ENCODE measurements at regions not wholly inside any gene's neighbourhood (a gene's known extent, or its start where the extent isn't known, plus 50 kb on each side); places are given as distances from the start of the nearest gene placed in this dataset.
"Not testable (repeated sequence)": the region's sequence is repeated elsewhere in the genome, so short reads cannot be mapped to it uniquely, and the experiment has no call there.

DNA sequence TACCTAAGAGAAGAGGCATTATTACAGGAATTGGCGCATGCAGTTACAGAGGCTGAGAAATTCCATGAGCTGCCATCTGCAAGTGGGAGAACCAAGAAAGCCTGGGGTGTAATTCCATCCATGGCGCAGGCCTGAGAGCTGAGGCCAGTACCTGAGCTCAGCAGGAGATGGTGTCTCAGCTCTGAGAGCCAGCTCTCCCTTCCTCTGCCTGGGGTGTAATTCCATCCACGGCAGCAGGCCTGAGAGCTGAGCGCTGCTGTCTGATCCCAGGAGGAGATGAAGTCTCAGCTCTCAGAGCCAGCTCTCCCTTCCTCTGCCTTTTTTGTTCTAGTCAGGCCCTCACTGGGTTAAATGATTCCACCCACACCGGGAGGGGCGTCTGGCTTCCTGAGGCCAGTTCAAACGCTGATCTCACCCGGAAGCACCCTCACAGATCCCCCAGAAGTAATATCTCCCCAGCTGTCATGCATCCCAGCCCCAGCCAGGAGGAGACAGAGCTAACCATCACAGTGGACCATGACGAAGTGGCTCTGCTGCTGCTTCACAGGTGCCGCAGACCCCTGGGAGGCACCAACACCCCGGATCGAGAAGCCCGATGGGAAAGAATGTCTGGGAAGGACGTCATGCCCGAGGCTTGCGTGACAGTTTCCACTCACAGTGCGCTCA lies 4454.9 kb upstream of the TPTE start:
- not testable (repeated sequence) for DNase-seq

DNA sequence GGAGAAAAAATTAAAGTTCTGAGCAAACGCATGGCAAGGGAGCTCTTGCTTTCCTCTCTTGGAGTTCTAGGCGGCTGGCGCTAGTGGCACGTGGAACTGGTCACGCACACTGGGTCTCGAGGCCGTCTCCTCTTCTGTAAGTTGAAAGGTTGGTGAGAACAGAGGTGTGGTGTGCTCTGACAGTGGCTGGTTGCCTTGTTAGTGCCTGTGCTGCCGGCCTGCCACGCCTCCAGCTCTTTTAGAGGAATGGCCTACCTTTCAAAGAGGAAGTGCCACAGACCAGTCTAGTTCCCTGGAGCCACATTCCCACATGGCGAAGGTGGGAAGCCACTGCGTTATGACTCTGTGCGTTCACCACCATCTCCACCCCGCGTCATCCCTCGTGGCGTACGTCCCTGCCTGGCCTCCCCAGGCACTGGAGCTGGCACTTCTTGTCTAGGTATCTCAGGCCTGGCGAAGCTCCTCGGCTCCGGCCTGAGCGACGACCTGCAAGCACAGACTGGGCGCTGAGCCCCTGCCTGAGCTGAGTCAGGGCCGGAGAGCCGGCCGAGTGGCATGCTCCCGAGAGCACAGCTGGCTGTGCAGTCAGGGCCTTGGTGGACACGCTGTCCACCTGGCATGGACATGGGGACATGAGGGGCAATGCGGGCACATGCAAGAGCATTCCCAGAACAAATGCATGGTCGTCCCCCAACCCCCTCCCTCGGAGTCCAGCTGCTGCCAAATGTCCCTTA lies 4453.1 kb upstream of the TPTE start:
- not testable (repeated sequence) for DNase-seq

DNA sequence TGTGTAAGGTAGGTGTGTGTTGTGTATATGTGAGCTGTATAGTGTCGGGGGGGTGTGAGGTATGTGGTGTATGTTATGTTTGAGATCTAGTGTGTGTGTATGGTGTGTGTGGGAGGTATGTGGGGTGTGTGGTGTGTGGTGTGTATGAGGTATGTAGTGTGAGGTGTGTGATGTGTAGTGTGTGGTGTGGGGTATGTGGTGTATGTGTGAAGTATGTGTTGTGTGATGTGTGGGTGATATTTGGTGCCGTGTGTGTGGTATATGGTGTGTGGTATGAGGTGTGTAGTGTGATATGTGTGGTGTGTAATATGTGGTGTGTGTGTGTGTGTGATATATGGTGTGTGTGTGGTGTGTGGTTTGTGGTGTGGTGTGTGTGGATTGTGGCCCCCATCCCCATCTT lies 4451.2 kb upstream of the TPTE start:
- not testable (repeated sequence) for DNase-seq

DNA sequence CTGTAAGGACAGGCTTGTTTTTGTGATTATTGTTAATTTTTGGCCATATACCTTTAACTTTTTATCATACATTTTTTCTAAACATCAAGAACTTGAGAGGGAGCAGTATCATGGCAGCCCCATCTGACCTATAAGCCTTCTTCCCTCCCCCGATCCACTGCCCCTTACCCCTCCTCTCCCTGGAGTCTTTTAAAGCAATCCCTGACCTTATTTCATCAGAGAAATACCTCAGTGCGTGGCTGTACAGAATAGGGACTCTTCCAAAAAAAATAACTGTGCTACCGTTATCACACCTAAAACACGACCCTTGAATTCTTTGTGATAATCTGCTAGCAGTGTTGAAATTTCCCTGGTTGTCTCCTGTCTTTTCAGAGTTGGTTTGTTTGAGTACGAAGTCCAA lies 4448.7 kb upstream of the TPTE start:
- DNase-seq: not testable (repeated sequence)

DNA sequence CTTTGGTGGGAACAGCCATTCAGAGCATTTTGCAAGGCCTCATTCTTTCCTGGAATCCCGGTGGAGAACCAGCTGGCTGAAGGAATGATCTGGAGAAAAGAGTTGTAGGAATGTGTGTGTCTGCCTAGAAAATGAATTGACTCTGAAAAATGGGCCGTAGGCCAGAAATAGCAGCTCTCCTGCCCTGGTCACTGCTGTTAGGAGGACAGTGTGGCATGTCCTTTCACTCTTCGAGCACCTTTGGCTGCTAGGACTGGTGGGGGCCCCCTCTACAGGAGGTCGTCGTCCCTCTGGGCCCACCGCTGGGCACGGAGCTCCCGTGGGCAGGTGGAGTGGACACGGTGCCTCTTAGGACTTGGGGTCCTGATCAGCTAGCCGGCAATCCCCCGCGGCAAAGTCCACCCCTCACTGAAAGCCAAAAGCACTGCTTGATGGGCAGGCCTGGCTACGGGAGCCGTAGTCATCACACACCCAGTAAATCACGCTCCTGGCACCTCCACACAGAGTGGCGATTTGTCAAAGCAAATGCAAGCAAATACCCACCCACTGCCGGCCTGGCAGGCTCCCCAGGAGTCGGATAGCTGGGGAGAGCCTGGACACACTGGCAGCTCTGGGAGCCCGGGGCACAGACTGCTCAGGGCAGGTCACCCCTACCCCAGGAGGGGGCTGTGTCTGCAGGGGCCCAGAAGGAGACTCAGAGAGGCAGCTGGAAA lies 4447.2 kb upstream of the TPTE start:
- not testable (repeated sequence) for DNase-seq

DNA sequence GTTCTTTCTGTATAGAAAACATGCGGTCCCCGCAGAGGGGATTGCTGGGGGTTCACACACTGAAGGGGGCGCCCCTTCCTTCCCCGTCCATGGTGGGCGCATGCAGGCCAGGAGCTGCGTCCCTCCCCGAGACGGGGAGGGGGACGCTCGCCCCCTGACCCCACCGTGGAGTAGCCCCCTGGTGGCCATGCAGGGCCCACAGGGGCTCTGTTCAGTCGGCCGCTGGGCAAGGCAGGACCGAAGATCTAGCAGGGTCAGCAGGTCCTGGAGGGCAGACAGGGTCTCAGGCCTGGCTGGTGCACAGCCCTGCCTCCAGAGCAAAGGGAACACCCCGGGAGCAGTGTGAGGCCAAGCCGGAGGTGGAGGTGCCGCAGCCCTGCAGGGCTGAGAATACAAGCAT lies 4446.4 kb upstream of the TPTE start:
- not testable (repeated sequence) for DNase-seq

DNA sequence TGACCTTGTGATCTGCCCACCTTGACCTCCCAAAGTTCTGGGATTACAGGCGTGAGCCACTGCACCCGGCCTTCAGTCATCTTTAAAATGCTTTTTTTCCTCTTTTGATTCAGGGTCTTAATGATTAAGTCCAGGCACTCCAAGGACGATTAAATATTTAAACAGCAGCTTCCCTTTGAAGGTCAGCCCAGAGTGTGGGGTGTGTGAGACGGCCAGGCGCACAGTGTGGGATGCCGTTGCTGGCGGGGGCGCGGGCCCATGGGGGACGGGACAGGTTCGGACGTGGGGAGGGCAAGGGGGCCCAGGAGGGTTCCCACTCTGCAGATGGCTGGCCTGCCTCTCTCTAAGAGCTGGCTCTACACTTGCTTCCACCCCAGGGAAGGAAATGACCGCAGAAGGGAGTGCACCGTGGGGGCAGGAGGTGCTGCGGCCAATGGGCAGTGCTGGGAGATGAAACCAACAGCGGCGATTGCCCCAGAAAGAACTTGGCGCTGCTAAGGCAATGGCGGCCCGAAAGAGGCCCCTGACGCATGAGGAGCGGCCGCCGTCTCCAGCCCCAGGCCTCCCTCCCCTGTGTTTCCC lies 4445.7 kb upstream of the TPTE start:
- DNase-seq: not testable (repeated sequence)

DNA sequence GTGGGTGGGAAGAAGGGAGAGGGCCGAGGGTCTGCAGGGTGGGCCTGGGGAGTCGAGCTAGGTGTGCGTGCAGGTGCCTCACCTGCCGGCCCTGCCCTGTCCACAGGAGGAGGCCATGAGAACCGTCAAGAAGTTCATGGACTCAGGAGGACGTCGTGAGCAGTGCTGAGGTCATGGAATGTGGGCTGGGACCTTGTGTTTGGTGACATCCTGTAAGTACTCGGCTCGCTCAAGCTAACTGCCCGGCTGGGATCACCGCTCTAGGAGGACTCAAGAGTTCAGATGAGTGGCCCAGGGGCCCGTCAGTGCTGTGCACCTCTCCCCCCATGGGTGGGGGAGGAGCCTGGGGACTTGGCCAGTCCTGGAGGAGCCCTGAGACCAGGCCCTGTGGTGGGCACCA lies 4444.0 kb upstream of the TPTE start:
- DNase-seq: not testable (repeated sequence)

DNA sequence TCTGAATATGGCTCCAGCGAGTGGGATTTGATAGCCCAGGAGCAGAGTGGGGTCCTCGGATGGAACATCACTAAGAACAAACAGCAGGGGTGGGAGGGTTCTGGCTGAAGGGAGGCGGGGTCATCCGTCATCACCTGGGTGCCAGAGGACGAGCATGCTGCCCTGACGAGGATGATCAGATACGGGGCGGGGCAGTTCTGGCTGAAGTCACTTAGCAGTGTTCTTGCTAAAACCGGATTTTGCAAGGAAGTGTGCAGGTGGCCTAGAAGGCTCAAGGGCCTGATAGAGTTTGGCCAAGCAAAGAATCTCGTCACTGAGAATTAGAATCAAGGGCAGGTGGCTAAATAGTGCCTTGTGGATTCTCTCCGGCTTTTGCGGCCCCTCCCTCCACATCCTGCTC lies 4442.5 kb upstream of the TPTE start:
- not testable (repeated sequence) for DNase-seq

DNA sequence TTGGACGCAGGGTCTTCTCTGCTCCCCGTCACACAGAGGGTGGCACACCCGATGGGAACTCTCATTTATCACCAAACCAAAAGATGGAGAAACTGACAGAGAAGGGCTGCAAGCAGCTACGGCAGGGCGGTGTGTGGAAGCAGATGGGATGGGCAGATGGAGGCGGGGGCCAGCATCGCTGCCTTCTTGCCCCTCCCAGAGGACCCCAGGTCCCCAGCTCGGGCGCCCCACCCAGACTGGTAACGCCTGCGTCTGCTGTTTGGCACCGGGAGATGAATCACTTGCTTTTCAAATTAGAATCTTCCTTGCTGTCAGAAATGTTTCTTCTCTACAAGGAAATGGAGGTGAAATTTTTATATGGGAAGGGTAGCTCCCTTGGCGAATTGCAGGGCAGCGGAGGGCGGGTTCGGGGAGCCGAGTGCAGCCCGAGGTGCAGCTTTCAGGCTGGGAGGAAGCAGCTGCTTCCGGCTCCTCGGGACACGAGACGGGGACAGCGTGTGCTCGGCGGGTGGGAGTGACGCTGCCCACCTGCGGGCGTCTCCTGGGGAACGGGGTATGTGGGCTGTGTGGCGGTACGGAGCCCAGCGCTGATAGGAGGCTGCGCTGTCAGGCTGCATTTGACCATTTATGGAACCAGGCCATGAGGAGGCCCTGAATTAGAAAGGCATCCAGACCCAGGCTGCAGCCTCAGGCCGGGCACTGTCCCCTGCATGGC lies 4440.3 kb upstream of the TPTE start:
- not testable (repeated sequence) for DNase-seq

DNA sequence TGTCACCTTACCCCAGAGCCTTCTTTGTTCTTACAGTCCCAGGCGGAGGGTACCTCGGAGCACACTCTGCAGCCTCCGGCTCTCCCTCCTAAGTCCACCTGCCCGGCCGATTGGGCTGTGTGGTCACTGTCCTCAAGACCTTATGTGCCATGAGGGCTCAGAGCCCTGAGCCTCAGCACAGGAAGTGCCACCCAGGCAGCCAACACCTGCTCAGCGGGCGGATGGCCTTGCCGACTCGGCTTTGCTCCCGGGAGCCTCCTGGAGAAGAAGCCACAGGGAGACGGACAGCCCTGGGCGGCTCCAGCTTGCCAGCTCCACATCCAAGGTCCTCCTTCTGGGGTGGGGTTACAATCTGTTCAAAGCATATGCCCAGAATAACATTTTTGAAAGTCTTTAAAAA lies 4439.2 kb upstream of the TPTE start:
- not testable (repeated sequence) for DNase-seq

DNA sequence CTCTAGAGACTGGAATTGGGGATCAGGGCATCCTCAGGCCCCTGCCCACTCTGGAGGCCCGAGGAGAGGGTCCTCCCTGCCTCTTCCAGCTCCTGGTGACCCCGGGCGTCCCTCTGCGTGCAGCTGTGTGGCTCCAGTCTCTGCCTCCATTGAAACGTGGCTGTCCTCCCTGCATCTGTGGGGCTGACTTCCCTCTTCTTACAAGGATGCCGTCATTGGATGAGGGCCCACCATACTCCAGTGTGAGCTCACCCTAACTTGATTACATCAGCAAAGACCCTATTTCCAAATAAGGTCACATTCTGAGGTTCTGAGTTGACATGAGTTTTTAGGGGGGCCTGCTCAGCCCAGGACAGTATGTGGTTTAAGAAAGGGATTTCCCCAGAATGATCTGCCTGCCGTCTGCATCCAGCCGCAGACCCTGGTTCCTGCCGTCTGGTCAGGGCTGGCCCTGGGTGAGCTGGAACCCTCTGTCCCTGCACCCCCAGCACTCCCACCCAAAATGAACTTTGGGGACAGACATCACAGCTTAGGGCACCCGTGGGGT lies 4437.7 kb upstream of the TPTE start:
- not testable (repeated sequence) for DNase-seq

DNA sequence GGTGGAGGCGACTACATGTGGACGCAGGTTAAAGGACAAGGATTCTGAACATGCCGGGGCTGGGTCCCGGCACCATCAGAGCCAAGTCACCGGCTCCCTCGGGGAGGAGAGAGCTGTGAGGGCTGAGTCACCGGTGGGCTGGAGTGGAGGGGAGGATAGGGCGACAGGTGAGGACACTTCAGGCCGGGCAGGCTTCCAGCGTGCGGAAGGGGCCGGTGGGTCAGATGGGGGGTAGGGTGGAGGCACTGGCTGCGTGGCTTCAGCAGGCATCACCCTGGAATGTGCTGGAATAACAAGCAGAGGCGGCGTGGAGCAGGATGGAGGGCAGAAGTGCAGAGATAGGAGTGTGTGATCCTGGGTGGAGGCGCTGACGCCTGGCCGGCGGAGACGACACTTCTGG lies 4435.3 kb upstream of the TPTE start:
- DNase-seq: not testable (repeated sequence)

DNA sequence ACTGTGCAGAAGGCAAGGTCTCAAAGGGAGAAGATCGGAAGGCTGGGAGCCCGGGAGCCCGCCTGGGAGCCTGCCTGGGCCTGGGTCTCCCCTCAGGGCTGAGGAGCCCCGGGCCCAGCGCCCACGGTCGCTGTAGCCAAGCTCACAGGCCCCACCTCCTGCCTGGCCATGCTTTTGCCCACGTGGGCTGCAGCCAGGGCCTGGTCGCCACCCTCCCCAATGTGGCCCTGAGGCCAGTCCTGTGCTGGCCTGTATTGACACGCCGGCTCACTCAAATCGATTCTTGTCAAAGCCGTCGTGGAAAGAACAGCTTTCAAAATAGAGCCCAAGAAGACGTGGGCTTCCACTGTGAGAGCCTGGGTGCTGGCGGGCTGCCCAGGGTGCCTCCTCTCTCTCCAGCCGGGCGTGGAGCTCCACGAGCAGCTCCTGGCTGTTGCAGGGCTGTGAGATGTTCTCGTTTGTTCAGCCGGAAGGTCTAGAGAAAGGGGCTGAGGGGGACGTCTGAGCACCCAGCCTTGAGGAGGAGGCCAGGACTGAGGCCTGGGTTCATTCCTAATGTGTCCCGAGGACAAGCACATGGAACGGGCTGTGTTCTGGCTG lies 4433.7 kb upstream of the TPTE start:
- DNase-seq: not testable (repeated sequence)

DNA sequence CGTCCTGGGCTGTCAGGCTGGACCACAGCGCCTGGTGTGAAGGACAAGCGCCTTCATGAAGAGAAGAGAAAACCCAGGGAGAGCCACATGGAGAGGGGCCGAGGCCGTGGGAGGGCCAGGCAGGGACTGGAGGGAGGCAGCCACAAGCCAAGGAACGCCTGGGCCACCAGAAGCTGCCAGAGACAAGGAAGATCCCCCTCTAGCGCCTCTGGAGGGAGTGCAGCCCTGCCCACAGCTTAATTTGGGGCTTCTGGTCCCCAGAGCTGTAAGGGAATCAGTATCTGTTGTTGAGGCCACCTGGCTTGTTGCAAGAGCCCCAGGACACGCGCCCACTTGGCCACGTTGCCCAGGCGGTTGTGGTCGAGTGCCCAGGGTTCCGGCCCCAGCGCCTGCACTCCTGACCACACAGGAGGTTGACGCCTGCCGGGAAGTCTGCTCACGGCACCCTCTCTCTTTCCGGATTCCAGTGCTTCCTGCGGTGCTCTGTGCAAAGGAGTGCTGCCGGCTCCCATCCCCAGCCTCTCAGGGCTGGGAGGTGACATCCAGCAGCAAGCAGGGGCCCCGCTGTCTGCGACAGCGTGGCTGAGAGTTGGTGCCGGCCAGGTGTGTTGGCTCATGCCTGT lies 4431.0 kb upstream of the TPTE start:
- DNase-seq: not testable (repeated sequence)

DNA sequence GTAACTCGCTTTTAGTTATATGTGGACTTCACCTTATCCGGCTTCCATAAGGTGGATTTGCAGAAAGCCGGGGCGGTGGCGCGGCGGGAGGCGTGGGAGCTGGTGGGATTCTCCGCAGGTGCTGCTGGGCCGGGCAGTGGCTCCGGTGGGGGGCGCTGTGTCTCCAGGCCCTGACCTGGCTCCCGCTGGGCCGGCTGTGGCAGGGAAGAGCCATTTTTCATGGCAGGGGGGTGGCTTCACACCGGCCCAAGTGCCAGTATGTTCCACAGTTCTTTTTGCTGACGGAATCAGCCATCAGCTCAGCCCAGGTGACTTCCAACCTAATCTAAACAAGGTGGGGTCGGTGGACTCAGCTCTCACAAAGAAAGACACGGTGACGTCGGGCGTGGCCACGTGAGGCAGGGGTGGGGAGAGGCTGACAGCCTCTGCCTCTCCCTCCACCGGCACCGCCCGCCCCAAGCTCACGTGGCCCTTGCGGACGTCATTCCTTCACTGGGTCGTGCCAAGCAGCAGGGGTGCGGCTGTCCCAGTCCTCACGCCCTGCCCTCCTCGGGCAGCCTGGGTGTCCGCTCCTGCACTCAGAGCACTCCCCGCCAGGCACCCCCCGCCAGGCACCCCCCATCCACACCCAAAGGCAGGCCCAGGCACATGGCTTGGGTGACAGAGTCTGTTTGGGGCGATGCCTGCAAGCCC lies 4429.9 kb upstream of the TPTE start:
- not testable (repeated sequence) for DNase-seq

DNA sequence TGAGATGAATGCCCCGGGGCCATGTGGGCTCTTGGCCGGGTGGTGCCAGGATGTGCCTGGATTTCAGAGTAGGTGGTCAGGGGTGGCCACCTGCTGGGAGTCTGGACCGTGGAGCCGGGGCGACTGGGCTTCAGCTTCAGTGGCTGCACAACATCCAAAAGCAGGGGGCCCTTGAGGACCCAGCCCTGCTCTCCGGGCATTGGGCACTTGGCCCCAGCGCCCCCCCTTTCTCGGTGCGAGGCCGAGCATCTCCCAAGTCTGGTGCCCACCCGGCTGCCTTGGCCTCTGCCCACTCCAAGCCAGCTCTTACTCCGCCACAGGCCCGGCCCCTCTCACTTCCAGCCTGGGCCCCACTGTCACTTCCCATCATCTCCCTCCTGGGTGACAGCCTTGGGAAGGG lies 4429.0 kb upstream of the TPTE start:
- not testable (repeated sequence) for DNase-seq

DNA sequence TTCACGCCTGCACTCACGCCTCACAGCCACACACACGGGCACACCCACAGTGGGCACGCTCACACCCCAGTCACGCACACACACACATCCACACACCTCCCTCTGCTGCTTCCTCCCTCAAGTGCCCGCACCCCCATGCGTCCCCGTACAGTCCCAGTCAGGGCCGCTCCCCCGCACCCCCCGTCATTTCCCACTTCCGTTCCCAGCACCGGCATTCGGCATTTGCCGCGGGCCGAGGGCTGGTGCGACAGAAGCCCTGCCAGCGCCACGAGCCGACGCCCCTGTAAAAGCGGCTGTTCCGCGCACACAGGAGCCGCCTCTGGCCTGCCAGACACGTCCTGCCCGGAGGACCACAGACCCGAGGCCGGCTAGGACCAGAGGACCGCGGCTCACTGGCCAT lies 4428.0 kb upstream of the TPTE start:
- peak; percentile 35 for DNase-seq

DNA sequence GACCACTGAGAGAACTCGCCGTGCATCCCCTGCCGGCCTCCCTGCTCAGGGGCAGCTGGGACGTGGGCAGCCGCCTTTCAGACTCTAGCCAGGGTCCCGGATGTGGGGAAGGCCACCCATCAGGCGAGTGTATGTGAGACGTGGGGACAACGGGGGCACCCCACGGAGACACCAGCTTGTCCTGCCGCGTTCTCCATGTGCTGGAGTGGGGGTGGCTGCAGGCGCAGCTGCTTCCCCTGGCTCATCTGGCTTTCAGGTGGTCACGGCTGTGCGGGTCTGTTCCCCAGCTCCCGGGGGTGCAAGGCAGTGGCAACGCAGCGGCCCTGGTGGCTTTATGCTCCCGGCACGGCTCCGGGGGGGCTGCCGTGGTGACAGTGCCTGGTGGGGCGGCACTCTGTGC lies 4427.5 kb upstream of the TPTE start:
- DNase-seq: not testable (repeated sequence)

DNA sequence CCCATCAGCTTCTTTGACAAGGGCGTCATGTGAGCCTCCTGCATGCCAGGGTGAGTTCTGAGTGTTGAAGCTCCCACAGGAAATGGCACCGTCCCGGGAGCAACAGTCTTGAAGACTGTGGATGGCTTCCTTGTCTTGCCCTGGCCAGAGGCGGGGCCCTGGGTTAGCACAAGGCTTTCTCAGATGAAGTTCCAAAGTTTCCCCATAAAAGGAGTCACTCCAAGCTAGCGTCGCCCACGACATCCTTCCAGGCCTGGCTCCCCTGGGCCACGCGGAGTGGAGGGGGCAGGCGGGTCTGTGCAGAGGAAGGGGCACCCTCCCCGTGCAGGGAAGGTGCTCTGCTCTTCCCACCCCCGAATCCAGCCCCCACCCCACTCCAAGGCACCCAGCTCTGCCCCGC lies 4426.1 kb upstream of the TPTE start:
- not testable (repeated sequence) for DNase-seq

Measured in CD4-positive, alpha-beta T cell treated with Interleukin-15 for 1 hour (primary cell).